Thyroid gland (tissue), 4 donors: ENCODE measurements at regions not wholly inside any gene's neighbourhood (a gene's known extent, or its start where the extent isn't known, plus 50 kb on each side); places are given as distances from the start of the nearest gene placed in this dataset.
"Not testable (repeated sequence)": the region's sequence is repeated elsewhere in the genome, so short reads cannot be mapped to it uniquely, and the experiment has no call there.

Experiments
- CTCF ChIP-seq, 6 experiments: fragments of 200-600 bp in 3 of 6; fragments of 450-650 bp in 3 of 6; sonication (generic) in 3 of 6; IDR thresholded peaks; one replicate each; pipeline ENCODE4 v1.5.1; 2016 to 2019; ENCODE audit warnings: antibody characterized with exemption in 6 of 6, mild to moderate bottlenecking in 2 of 6, inconsistent platforms in 1 of 6, moderate library complexity in 1 of 6
- POLR2A ChIP-seq, 2 donors: fragments of 450-650 bp; IDR thresholded peaks; one replicate each; pipeline ENCODE4 v1.6.1; 2017; ENCODE audit warnings: antibody characterized with exemption in 2 of 2, mild to moderate bottlenecking in 2 of 2, moderate library complexity in 1 of 2

- not testable (repeated sequence) for TF ChIP-seq CTCF, POLR2A (IDR thresholded peaks at IDR 0.05)
These were observed 182.7 kb upstream of the TSPY4 start for GRCh38 chrY:9154552-9154951.
